ENCODE measurements at regions not wholly inside any gene's neighbourhood (a gene's known extent, or its start where the extent isn't known, plus 50 kb on each side); places are given as distances from the start of the nearest gene placed in this dataset.

DNA sequence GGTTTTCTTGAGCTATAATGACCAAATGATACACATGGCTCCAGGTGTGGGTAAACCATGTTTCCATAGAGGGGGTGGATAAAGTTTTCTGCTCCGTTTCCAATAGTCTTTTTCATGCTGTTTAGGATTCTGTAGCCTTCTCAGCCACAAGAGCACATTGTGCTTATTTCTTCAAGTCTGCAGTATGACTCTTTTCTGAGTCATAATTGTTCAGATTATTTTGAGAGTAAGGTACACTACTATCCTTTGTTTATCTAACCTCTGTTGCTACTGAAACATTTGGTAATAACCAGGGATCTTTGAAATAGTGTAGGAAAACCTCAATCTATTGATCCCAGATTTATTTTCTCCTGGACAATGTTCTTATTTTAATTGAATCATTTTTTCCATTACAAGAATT, 247.9 kb upstream of the BMP2 start:
- H3K9ac ChIP-seq (ENCODE audit: insufficient read depth, low read depth, low read length): no peak overlapping the region
- in situ Hi-C loops (cut with HindIII; ENCODE audit: extremely low pct_ligation_motif_present, low pct_unique_long_range_greater_than_20kb): no loop called here
- no peaks in the 10 kb centered on the region for H3K4me1 ChIP-seq (ENCODE audit: insufficient read depth, low read length)
- POLR2A ChIA-PET: no interaction called here
- FAIRE-seq (no peak), ATAC-seq (no peak), DNase-seq (ENCODE audit: low spot score) (no peak)
- CTCF ChIA-PET (ENCODE audit: low intra/inter-chr PET ratio, low total read pairs): no interaction called here
- WGBS (ENCODE audit: low lambda C conversion rate): 0% methylated on average over 1 of the region's 1 CpG
- H3K36me3 ChIP-seq (replicated peaks in 1 of 2; ENCODE audit: control insufficient read depth in 1 of 2, insufficient read depth in 2 of 2, low read length in 2 of 2): no peaks in the 10 kb centered on the region
- no peak overlapping the region for H3K4me3 ChIP-seq (replicated peaks in 1 of 3; ENCODE audit: insufficient read depth in 1 of 3, low read depth in 2 of 3, low read length in 3 of 3)
- H2AFZ ChIP-seq (ENCODE audit: low read length): no peak overlapping the region
- TF ChIP-seq ZNF143 (CRISPR knock-in tag; IDR thresholded peaks at IDR 0.05): no peak
- no peak for TF ChIP-seq HCFC1 (IDR thresholded peaks at IDR 0.05; ENCODE audit: low read depth, low read length)
- no peak for TF ChIP-seq SRSF4 (IDR thresholded peaks at IDR 0.05; ENCODE audit: low read depth, low read length, poor library complexity, severe bottlenecking)
- no peak for TF ChIP-seq POLR2AphosphoS5 (IDR thresholded peaks at IDR 0.05; ENCODE audit: low read depth, low read length)
- TF ChIP-seq ZNF253 (CRISPR knock-in tag; IDR thresholded peaks at IDR 0.05; ENCODE audit: borderline replicate concordance): no peak
- TF ChIP-seq ZBTB21 (CRISPR knock-in tag; IDR thresholded peaks at IDR 0.05): no peak
- TF ChIP-seq, protein P1, sequence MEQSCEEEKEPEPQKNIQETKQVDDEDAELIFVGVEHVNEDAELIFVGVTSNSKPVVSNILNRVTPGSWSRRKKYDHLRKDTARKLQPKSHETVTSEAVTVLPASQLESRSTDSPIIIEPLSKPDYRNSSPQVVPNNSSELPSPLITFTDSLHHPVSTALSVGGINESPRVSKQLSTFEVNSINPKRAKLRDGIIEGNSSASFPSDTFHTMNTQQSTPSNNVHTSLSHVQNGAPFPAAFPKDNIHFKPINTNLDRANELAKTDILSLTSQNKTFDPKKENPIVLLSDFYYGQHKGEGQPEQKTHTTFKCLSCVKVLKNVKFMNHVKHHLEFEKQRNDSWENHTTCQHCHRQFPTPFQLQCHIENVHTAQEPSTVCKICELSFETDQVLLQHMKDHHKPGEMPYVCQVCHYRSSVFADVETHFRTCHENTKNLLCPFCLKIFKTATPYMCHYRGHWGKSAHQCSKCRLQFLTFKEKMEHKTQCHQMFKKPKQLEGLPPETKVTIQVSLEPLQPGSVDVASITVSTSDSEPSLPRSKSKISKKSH (CRISPR knock-in tag; IDR thresholded peaks at IDR 0.05; ENCODE audit: borderline replicate concordance): no peak
- no peak overlapping the region for H3K27ac ChIP-seq (ENCODE audit: extremely low read length, insufficient read depth, low read length)
- no peaks in the 10 kb centered on the region for H3K79me2 ChIP-seq (ENCODE audit: insufficient read depth, low read length)
- BruUV-seq (replicated peaks): no TSS peak
- H3K27me3 ChIP-seq (ENCODE audit: control insufficient read depth in 1 of 2, insufficient read depth in 2 of 2, low read length in 2 of 2): no peaks in the 10 kb centered on the region
- no peak overlapping the region for H3K4me2 ChIP-seq (ENCODE audit: low read depth, low read length)
- peaks cover 34% of the 10 kb centered on the region for H3K9me3 ChIP-seq (ENCODE audit: low read length)
- intact Hi-C loops (cut with micrococcal nuclease; ENCODE audit: unreplicated experiment): no loop called here
- H4K20me1 ChIP-seq (ENCODE audit: insufficient read depth, low read length): no peaks in the 10 kb centered on the region

DNA sequence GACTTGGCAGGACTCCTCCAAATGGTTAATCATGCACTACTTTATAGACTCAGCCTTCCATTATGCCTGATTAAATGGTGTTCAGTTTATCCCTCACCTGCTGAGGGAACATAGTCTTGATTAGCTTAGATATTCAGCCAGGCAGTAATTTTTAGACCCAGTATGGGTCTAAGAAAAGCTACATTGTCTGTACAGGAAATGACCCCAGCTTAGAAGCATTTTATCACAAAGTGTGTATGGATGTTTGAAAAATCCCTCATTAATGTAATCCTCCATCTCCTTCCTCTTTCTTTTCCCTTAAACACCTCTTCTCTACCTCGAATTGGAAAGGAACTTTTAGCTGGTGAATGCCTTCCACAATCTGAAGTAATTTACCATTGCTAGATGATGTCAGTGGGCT, 252.2 kb upstream of the BMP2 start:
- no peak for ATAC-seq
- in situ Hi-C loops (cut with HindIII; ENCODE audit: extremely low pct_ligation_motif_present, low pct_unique_long_range_greater_than_20kb) (no loop called here), intact Hi-C loops (cut with micrococcal nuclease; ENCODE audit: unreplicated experiment) (no loop called here)
- Histone ChIP-seq H3K27me3 (ENCODE audit: control insufficient read depth in 1 of 2, insufficient read depth in 2 of 2, low read length in 2 of 2) (no peaks in the 10 kb centered on the region), H3K27ac (ENCODE audit: extremely low read length, insufficient read depth, low read length) (no peak overlapping the region), H3K4me1 (ENCODE audit: insufficient read depth, low read length) (no peaks in the 10 kb centered on the region), H2AFZ (ENCODE audit: low read length) (no peak overlapping the region), H3K4me2 (ENCODE audit: low read depth, low read length) (no peak overlapping the region), H3K9me3 (ENCODE audit: low read length) (peaks cover 1% of the 10 kb centered on the region), H3K36me3 (replicated peaks in 1 of 2; ENCODE audit: control insufficient read depth in 1 of 2, insufficient read depth in 2 of 2, low read length in 2 of 2) (no peaks in the 10 kb centered on the region), H3K4me3 (replicated peaks in 1 of 3; ENCODE audit: insufficient read depth in 1 of 3, low read depth in 2 of 3, low read length in 3 of 3) (no peak overlapping the region), H3K9ac (ENCODE audit: insufficient read depth, low read depth, low read length) (no peak overlapping the region), H3K79me2 (ENCODE audit: insufficient read depth, low read length) (no peaks in the 10 kb centered on the region), H4K20me1 (ENCODE audit: insufficient read depth, low read length) (no peaks in the 10 kb centered on the region)
- TF ChIP-seq POLR2AphosphoS2 (IDR thresholded peaks at IDR 0.05; ENCODE audit: low read depth, low read length): no peak
- FAIRE-seq: no peak
- ChIA-PET POLR2A (no interaction called here), CTCF (ENCODE audit: low intra/inter-chr PET ratio, low total read pairs) (no interaction called here)
- no peak for DNase-seq (ENCODE audit: low spot score)
- 2% methylated on average over 1 of the region's 1 CpG for WGBS (ENCODE audit: low lambda C conversion rate)
- BruUV-seq (replicated peaks): no TSS peak
